CD14-positive monocyte (primary cell): ENCODE measurements at regions not wholly inside any gene's neighbourhood (a gene's known extent, or its start where the extent isn't known, plus 50 kb on each side); places are given as distances from the start of the nearest gene placed in this dataset.

Experiments used
- DNase-seq, 3 donors: peaks; one replicate each; pipeline ENCODE4 v3.0.0-alpha.2; 2011 to 2022
- H2AFZ ChIP-seq: 2 replicates; pipeline ENCODE4 v1.6.0; 2012; ENCODE audit warnings: mild to moderate bottlenecking, low read depth, low read length, inconsistent platforms; ENCODE audit not compliant: insufficient read depth, poor library complexity, severe bottlenecking
- H3K27ac ChIP-seq, 2 donors: 1 replicate in 1 of 2; 2 replicates in 1 of 2; pipeline ENCODE4 v1.5.1; 2012 to 2013; ENCODE audit warnings: low read length in 2 of 2, control low read depth in 1 of 2, inconsistent platforms in 1 of 2, low read depth in 1 of 2, mild to moderate bottlenecking in 1 of 2
- H3K27me3 ChIP-seq, 2 donors: one replicate each; pipeline versions ENCODE4 v1.6.0 to v1.6.1; 2011 to 2013; ENCODE audit warnings: low read length in 2 of 2; ENCODE audit not compliant: control insufficient read depth in 2 of 2, insufficient read depth in 2 of 2
- H3K36me3 ChIP-seq, 2 donors: replicated peaks in 1 of 2; 1 replicate in 1 of 2; 2 replicates in 1 of 2; pipeline versions ENCODE4 v1.5.1 to v1.6.1; 2012 to 2013; ENCODE audit warnings: low read length in 2 of 2, control low read depth in 1 of 2, inconsistent platforms in 1 of 2, mild to moderate bottlenecking in 1 of 2; ENCODE audit not compliant: insufficient read depth in 2 of 2, control insufficient read depth in 1 of 2
- H3K4me1 ChIP-seq, 2 donors: 1 replicate in 1 of 2; 2 replicates in 1 of 2; pipeline versions ENCODE4 v1.5.1 to v1.6.1; 2012 to 2013; ENCODE audit warnings: low read length in 2 of 2, control low read depth in 1 of 2, inconsistent platforms in 1 of 2, mild to moderate bottlenecking in 1 of 2, moderate library complexity in 1 of 2; ENCODE audit not compliant: insufficient read depth in 2 of 2, control insufficient read depth in 1 of 2
- H3K4me2 ChIP-seq: replicated peaks from 2 replicates; pipeline ENCODE3; 2012; ENCODE audit warnings: low read length, moderate library complexity, mild to moderate bottlenecking; ENCODE audit not compliant: poor library complexity, severe bottlenecking; ENCODE audit errors: extremely low read depth
- H3K4me3 ChIP-seq, 3 experiments: fragments of 200-600 bp in 1 of 3; sonication (generic) in 1 of 3; replicated peaks in 1 of 3; 1 replicate in 2 of 3; 2 replicates in 1 of 3; pipeline ENCODE4 v1.5.1; 2011 to 2013; ENCODE audit warnings: low read length in 3 of 3, mild to moderate bottlenecking in 3 of 3, control low read depth in 2 of 3, low read depth in 2 of 3, inconsistent platforms in 1 of 3, moderate library complexity in 1 of 3
- H3K79me2 ChIP-seq: 2 replicates; pipeline ENCODE4 v1.6.0; 2012; ENCODE audit warnings: mild to moderate bottlenecking, control low read depth, inconsistent platforms, low read length, moderate library complexity; ENCODE audit not compliant: insufficient read depth
- H3K9ac ChIP-seq: 2 replicates; pipeline ENCODE4 v1.6.0; 2017; ENCODE audit warnings: low read length, mild to moderate bottlenecking; ENCODE audit not compliant: insufficient read depth, poor library complexity, severe bottlenecking
- H3K9me3 ChIP-seq, 2 donors: replicated peaks in 1 of 2; 1 replicate in 1 of 2; 2 replicates in 1 of 2; pipeline versions ENCODE4 v1.5.1 to v1.6.1; 2012 to 2013; ENCODE audit warnings: low read length in 2 of 2, control low read depth in 1 of 2; ENCODE audit not compliant: control insufficient read depth in 1 of 2, insufficient read depth in 1 of 2
- H4K20me1 ChIP-seq: 2 replicates; pipeline ENCODE4 v1.6.0; 2012; ENCODE audit warnings: mild to moderate bottlenecking, low read length, control low read depth, moderate library complexity; ENCODE audit not compliant: insufficient read depth
- H3K27ac Mint-ChIP-seq, 7 donors: one replicate each; pipeline ENCODE4 v1.8.0; 2020; ENCODE audit warnings: mild to moderate bottlenecking in 7 of 7, mixed read lengths in 7 of 7, moderate library complexity in 6 of 7, inconsistent platforms in 2 of 7
- H3K27me3 Mint-ChIP-seq, 3 donors: one replicate each; pipeline ENCODE4 v1.8.0; 2021 to 2022; ENCODE audit warnings: low read depth in 3 of 3, mild to moderate bottlenecking in 3 of 3, mixed read lengths in 3 of 3, moderate library complexity in 3 of 3, inconsistent platforms in 1 of 3
- H3K36me3 Mint-ChIP-seq, 2 donors: one replicate each; pipeline ENCODE4 v1.8.0; 2020; ENCODE audit warnings: mixed read lengths in 2 of 2, inconsistent platforms in 1 of 2, mild to moderate bottlenecking in 1 of 2
- H3K4me1 Mint-ChIP-seq: one replicate; pipeline ENCODE4 v1.8.0; 2020; ENCODE audit warnings: mild to moderate bottlenecking, mixed read lengths
- H3K4me3 Mint-ChIP-seq, 2 donors: one replicate each; pipeline ENCODE4 v1.8.0; 2020; ENCODE audit warnings: mild to moderate bottlenecking in 2 of 2, mixed read lengths in 2 of 2, moderate library complexity in 1 of 2
- H3K9me3 Mint-ChIP-seq, 7 donors: one replicate each; pipeline ENCODE4 v1.8.0; 2020 to 2022; ENCODE audit warnings: mixed read lengths in 7 of 7, mild to moderate bottlenecking in 6 of 7, moderate library complexity in 6 of 7, inconsistent platforms in 2 of 7
- WGBS: methylation state at CpG from one replicate; pipeline ENCODE4 v1.1.5; 2013; ENCODE audit warnings: missing lambda C conversion rate; ENCODE audit not compliant: insufficient coverage; 5-methylcytosine and 5-hydroxymethylcytosine counted together
- intact Hi-C, 2 donors: fragments of 100-400 bp; cut with micrococcal nuclease; formaldehyde crosslinking; loops; one replicate each; pipeline versions ENCODE4 v1.15.0 to v1.15.1; 2023
- TF ChIP-seq, protein P1 (sequence below): fragments of 200-600 bp; IDR thresholded peaks from one replicate; pipeline ENCODE4 v1.8.0; 2022; ENCODE audit warnings: antibody characterized with exemption, mild to moderate bottlenecking

DNA sequence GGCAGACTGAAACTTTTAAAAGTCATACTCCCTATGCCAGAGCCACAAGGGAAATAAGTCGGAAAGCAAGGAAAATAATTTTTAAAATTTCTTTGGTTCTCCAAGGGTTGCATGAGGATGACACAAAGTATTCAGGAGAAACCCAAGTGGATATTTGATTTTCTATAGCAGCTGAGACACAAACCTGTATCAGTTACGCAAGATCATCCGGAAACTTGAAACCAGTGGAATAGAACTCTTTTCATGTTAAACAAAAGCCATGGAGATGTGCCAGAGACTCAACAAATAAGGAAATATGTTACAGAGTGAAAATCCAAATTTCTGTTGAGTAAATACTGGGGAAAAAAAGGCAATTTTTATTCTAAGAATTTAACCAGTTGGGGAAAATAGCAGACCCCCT lies 294.7 kb downstream of the KIF2B start:
- Histone ChIP-seq H3K27me3 (no peaks in the 10 kb centered on the region), H3K4me1 (no peaks in the 10 kb centered on the region), H4K20me1 (no peaks in the 10 kb centered on the region), H3K79me2 (no peaks in the 10 kb centered on the region), H3K9me3 (peaks cover 0 to 7% of the 10 kb centered on the region in 2 donors), H3K4me2 (no peak overlapping the region), H3K4me3 (no peak overlapping the region), H3K36me3 (no peaks in the 10 kb centered on the region), H3K9ac (no peak overlapping the region), H2AFZ (no peak overlapping the region), H3K27ac (no peak overlapping the region)
- no peaks in the 10 kb centered on the region for H3K4me1 Mint-ChIP-seq
- H3K36me3 Mint-ChIP-seq = no peaks in the 10 kb centered on the region
- intact Hi-C loops = no loop called here
- no peak overlapping the region for H3K4me3 Mint-ChIP-seq
- TF ChIP-seq, protein P1, sequence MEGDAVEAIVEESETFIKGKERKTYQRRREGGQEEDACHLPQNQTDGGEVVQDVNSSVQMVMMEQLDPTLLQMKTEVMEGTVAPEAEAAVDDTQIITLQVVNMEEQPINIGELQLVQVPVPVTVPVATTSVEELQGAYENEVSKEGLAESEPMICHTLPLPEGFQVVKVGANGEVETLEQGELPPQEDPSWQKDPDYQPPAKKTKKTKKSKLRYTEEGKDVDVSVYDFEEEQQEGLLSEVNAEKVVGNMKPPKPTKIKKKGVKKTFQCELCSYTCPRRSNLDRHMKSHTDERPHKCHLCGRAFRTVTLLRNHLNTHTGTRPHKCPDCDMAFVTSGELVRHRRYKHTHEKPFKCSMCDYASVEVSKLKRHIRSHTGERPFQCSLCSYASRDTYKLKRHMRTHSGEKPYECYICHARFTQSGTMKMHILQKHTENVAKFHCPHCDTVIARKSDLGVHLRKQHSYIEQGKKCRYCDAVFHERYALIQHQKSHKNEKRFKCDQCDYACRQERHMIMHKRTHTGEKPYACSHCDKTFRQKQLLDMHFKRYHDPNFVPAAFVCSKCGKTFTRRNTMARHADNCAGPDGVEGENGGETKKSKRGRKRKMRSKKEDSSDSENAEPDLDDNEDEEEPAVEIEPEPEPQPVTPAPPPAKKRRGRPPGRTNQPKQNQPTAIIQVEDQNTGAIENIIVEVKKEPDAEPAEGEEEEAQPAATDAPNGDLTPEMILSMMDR = no peak
- H3K9me3 Mint-ChIP-seq = peaks cover 0 to 9% (median 2%) of the 10 kb centered on the region in 7 donors
- no peaks in the 10 kb centered on the region for H3K27me3 Mint-ChIP-seq
- DNase-seq = no peak
- WGBS = 83% methylated on average over 1 of the region's 3 CpGs
- no peak overlapping the region for H3K27ac Mint-ChIP-seq

DNA sequence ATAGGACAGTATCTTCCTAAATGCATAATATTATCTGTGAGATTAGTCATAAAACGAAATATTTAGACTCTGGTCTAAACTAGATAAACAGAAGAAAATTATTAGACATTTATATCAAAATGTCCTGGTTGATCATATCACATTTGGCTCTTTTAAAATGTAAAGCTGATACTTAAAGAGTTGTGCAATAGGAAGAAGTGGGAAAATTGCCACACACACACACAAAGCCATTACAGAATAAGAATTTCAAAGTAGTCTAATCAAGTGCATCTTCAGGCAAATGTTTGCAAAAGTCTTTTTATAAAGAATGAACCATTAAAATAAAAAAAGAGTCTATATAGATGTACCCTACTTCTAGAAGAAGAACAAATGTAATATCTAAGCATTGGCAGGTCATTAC lies 301.7 kb downstream of the KIF2B start:
- Histone ChIP-seq H4K20me1 (no peaks in the 10 kb centered on the region), H3K4me2 (no peak overlapping the region), H3K9ac (no peak overlapping the region), H3K4me3 (no peak overlapping the region), H3K27ac (no peak overlapping the region), H3K4me1 (no peaks in the 10 kb centered on the region), H3K9me3 (peaks cover 12 to 13% of the 10 kb centered on the region in 2 donors), H2AFZ (no peak overlapping the region), H3K36me3 (no peaks in the 10 kb centered on the region), H3K79me2 (no peaks in the 10 kb centered on the region), H3K27me3 (no peaks in the 10 kb centered on the region)
- no peak overlapping the region for H3K27ac Mint-ChIP-seq
- TF ChIP-seq, protein P1 = no peak
- intact Hi-C loops = no loop called here
- no peaks in the 10 kb centered on the region for H3K27me3 Mint-ChIP-seq
- no peak overlapping the region for H3K4me3 Mint-ChIP-seq
- no peak for DNase-seq
- no peaks in the 10 kb centered on the region for H3K4me1 Mint-ChIP-seq
- WGBS = no CpG with 5 or more reads among the region's 1 CpG
- H3K36me3 Mint-ChIP-seq = no peaks in the 10 kb centered on the region
- peaks cover 8 to 25% (median 17%) of the 10 kb centered on the region in 7 donors for H3K9me3 Mint-ChIP-seq
